ENCODE measurements at regions not wholly inside any gene's neighbourhood (a gene's known extent, or its start where the extent isn't known, plus 50 kb on each side); places are given as distances from the start of the nearest gene placed in this dataset.

DNA sequence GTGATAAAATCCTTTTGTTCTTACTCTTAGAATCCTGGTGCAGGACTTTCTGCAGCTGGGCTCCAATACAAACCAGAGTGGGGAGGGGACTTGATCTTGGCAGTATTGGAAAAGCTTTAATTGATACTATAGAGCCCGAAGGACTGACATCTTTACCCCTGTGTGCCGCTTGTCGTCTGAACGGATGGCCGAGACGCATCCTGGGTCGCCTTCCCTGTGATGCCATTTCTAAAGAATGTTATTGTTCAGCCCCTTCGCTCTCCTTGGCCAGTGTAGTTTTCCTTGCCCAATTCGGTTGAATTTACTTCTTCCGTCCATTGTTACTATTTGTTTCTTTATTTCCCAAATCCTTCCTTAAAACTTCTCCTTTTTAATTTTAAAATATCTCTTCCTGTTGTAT, 80.9 kb downstream of the CLDN34 start:
- Histone ChIP-seq H3K18ac (ENCODE audit: low read depth, low read length) (no peak overlapping the region), H2BK120ac (ENCODE audit: low read depth, low read length) (no peak overlapping the region), H3K4me1 (ENCODE audit: control insufficient read depth, insufficient read depth, low read length) (peaks cover 8% of the 10 kb centered on the region; the same call in 1 of the 2 replicates), H3K79me1 (ENCODE audit: low read depth in 1 of 2, low read length in 2 of 2) (peaks cover 22 to 59% of the 10 kb centered on the region in 2 experiments), H4K8ac (ENCODE audit: low read depth in 2 of 2, low read length in 2 of 2) (no peak overlapping the region), H4K91ac (ENCODE audit: insufficient read depth, low read depth, low read length) (no peak overlapping the region), H3K56ac (ENCODE audit: extremely low read depth, insufficient read depth, low read length) (no peak overlapping the region), H4K20me1 (ENCODE audit: insufficient read depth, low read length) (peaks cover 52% of the 10 kb centered on the region), H3K36me3 (ENCODE audit: control insufficient read depth, insufficient read depth, low read length) (no peaks in the 10 kb centered on the region; the same call in 1 of the 2 replicates), H2BK15ac (ENCODE audit: low read depth, low read length) (no peak overlapping the region), H2AFZ (replicated peaks; ENCODE audit: low read length, poor library complexity) (no peak overlapping the region), H4K5ac (ENCODE audit: low read depth, low read length) (no peak overlapping the region), H3K4me2 (ENCODE audit: low read depth, low read length) (no peak overlapping the region), H3K9me1 (ENCODE audit: insufficient read depth, low read length) (peaks cover 14% of the 10 kb centered on the region), H3K4ac (ENCODE audit: low read depth, low read length) (no peak overlapping the region), H2AK5ac (ENCODE audit: low read depth, low read length) (no peak overlapping the region), H2AK9ac (replicated peaks; ENCODE audit: low read depth, low read length, poor library complexity) (no peak overlapping the region), H2BK20ac (ENCODE audit: low read depth, low read length) (no peak overlapping the region), H3K27ac (ENCODE audit: insufficient read depth, low read length) (no peak overlapping the region), H3K9ac (ENCODE audit: low read depth, low read length) (no peak overlapping the region), H2BK5ac (ENCODE audit: low read depth, low read length, poor library complexity, severe bottlenecking) (no peak overlapping the region), H3K4me3 (ENCODE audit: insufficient read depth, low read depth, low read length) (no peak overlapping the region), H3K14ac (replicated peaks; ENCODE audit: low read depth, low read length) (no peak overlapping the region), H3K27me3 (ENCODE audit: control insufficient read depth, insufficient read depth, low read length) (no peaks in the 10 kb centered on the region), H3K9me3 (ENCODE audit: control insufficient read depth, insufficient read depth, low read length) (no peaks in the 10 kb centered on the region; the same call in 1 of the 2 replicates), H3K23ac (ENCODE audit: low read depth, low read length) (no peak overlapping the region)
- ChIA-PET POLR2A (ENCODE audit: unreplicated experiment) (no interaction called here), CTCF (no interaction called here)
- in situ Hi-C loops (cut with MboI; ENCODE audit: low sequenced_read_pairs) (no loop called here), intact Hi-C loops (cut with micrococcal nuclease) (no loop called here), dilution Hi-C loops (cut with HindIII; ENCODE audit: low sequenced_read_pairs, unreplicated experiment) (no loop called here)
- ATAC-seq (ENCODE audit: low read depth) (no peak), DNase-seq (no peak)
- WGBS, 2 experiments (ENCODE audit: extremely low coverage in 2 of 2, insufficient read length in 1 of 2), result 53 to 100% methylated on average over 1 to 6 of the region's 10 CpGs
- TF ChIP-seq MXI1 (IDR thresholded peaks at IDR 0.05; ENCODE audit: borderline replicate concordance, low read depth, low read length), result no peak
- TF ChIP-seq CHD1 (IDR thresholded peaks at IDR 0.05; ENCODE audit: low read depth, low read length), result no peak
- BruUV-seq (replicated peaks), result no TSS peak

All from IMR-90 (cell line).